ENCODE measurements at regions not wholly inside any gene's neighbourhood (a gene's known extent, or its start where the extent isn't known, plus 50 kb on each side); places are given as distances from the start of the nearest gene placed in this dataset.

DNA sequence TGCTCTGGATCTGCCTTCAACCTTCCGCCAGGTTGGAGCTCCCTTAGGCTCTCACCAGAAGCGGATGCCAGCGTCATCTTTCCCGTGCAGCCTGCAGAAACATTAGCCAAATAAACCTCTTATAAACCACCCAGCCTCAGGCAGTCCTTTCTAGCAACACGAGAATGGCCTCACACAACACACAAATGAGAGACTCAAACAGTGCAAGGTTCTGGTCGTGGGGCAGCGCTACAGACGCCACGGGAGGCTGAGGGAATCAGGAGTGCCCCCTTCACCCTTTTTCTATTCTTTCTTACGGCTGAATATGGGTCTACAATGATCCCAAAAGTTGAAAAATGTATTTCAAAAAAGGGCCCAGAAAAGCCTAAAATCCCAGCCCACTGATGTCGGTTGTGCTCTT lies 96.4 kb downstream of the FOXL3 start:
- no peak for DNase-seq (ENCODE audit: low spot score)

DNA sequence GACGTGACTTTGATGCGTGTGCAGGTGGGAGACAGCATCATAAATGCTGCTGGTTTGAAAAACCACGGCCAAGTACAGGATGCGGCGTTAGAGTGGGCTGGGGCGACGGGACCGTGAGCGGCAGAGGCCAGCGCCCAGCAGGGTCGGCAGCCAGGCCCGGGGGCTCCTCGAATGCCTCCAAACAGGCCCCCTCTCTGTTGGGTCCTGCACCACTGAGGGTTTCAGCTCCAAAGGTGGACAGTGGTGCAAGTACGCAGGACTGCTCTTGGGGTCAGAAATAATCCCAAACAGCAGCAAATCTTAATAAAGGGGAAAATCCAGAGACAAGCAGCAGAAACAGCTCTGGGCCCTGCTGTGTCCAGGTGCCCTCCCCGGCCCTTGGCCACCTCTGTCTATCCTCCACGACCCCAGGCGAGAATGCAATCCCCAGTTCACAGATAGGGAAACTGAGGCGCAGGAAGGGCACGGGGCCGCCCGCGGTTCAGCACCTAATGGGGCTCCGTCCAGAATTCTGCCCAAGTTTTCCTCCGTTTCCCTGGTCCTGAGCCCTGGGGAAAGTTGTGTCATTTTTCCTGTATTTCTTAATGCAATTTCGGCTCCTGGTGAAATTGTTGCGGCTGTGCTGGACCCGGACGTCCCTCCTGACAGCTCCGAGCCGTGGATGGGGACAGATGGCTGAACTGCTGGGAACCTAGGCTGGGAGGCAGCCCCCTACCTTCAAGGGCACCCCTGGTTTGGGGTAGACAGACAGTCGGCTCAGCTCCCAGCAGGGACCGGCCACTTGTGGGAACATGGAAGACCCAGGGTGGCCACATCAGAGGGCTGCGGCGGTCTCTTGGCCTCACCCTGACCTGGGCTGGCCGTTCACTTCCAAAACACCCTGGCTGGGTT lies 97.4 kb downstream of the FOXL3 start:
- DNase-seq (ENCODE audit: low spot score): no peak

DNA sequence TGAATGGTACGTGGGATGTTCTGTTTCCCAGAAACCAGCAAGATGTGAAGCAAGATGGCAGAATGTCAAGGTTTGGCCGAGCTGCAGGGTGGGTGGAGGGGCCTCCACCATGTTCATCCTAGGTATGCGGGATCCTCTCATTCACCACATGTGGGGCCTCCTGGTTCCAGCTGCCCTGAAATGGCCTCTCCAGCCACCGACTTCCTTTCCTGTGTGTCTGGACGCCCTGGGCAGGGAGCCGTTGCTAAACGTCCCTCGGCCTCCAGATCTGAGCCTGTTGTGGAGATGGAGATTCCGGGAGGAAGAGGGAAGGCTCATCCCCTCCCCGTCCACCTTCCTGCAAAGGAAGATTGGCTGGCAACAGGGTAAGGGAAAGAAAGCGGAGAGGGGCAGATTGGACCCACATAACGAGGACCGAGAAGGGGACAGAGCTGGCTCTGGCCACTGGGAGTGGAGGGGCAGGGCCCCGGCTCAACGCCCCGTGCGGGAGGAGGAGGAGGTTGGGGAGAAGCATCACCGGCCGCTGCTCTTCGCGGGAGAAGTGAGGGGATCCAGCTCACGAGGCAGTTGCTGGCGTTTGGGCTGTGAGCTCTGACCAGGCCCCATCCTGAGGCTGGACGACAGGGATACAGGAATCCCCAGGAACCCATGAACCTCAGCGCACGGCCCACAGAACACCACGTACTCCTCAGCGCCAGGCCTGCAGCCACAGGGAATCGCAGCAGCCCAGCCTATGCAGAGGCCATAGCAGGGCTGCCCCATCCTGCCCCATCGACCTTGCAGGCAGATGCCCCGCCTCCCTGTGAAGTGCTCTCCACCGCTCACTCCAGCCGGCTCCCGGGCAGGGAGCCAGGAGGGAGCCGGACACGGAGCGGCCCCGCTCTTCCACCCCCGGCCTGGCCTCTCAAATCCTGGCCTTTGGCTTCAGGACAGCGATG lies 98.3 kb downstream of the FOXL3 start:
- DNase-seq (ENCODE audit: low spot score): no peak

DNA sequence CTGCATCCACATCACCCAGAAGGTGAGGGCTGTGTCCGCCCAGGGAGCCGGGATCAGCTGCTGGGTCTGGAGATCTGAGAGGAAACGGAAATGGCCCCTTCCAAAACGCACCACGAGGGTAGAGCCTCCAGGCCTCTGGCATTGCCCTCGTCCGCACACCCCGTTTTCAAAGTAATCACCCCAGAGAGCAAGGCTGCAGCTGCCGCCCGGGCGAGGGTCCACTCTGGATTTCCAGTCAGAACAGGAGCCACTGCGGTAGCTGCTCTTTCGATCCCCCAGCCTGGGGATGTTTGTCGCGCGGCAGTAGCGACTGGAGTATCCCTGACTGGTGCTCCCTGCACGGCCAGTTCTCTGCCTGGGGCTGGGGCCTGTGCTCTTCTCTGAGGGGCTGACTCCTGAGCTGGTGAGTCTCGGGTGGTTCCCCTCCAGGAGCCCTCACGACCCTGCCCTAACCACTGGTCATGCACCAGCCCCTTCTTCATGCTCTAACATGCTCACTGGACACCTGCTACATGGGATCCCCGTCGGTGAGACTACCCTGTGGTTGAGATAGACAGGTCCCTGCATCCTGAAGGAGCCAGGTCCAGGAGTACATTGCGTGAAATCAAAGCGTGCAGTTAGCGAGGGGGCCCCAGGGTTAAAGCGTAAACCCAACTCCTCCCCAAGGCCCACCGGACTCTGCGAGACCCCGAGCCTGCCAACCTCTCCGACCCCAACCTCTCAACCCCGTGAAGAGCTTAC lies 99.2 kb downstream of the FOXL3 start:
- no peak for DNase-seq (ENCODE audit: low spot score)

DNA sequence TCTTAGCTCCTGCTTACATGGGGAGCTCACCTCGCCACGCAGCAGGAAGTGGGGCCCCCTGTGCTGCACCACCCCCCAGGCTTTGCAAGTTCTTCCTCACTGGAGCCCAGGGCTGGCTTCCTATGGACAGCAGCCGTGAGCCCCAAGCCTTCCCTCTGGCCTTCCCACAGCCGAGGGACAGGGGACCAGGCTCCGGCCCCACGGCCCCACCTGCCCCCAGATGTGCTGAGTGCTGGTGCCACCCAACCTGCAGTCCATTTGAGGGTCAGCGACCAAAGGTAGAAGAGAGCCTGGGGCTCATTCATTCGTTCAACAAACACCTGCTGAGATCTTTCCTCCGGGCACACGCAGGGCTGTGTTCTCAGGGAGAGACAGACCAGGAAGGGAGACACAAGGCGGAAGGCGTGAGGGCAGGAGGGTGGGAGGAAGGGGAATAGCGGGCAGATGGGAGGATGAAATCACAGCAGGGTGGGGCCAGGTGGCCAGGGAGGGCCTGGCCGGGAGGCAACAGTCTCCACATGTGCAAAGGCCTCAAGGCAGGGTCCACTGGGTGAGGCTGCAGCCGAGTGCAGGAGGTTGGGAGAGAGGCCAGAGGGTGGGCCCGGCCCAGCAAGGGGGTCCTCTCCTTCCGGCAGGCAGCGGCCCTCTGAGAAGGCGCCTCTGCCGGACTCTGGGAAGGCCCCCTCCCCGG lies 100.1 kb downstream of the FOXL3 start:
- no peak for DNase-seq (ENCODE audit: low spot score)

DNA sequence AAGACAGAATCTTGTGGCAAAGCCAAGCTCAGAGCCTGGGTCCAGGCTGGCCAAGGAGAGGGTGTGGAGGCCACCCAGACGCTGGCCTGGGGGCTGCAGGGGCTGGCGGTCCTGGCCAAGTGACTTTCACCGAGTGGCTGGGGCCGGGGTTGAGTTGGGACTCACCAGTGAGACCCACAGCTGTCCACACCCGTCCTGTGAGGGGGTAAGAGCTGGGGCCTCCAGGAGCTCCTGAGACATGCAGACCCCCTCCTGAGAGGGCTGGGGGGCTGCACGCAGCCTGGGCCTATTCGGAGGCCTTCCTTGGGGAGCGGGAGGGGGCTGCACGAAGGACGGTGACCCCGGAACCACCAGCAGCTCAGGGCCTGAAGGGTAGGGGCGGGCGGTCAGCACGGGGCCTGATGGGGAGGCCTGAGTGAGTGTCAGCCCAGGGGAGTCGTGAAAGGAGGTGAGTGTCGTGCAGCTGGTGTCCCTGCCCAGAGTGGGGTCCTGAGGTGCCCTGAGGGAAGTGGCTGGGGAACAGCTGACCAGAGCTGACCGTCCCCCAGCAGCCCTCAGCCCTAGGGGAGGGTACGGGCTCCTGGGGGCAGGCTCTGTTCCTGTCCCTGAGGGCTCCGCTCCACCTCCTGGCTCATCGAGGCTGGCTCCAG lies 100.9 kb downstream of the FOXL3 start:
- no peak for DNase-seq (ENCODE audit: low spot score)

DNA sequence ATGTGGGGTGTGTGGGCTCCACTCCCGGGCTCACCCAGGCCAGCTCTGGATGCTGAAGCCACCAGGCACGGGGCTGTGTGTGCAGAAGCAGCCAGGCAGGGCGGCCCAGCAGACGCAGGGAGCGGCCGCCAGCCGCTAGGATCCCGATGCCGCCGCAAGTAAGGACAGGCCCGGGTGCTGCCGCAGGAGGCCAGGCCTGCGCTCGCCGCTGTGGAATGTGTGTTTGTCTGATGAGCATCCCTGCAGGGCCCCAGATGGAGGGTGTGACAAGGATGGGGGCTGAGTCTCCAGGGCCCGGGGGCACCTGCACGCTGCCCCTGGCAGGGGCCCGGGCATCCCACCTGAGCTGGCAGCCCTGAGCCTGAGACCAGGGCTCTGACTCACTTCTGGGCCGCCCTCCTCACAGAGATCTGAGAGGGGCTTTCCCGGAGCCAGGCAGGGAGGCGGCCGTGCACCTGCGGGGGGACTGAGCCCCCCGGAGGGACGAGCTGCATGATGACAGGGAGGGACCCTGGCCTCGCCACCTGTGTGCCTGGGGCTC lies 101.5 kb downstream of the FOXL3 start:
- no peak for DNase-seq (ENCODE audit: low spot score)

DNA sequence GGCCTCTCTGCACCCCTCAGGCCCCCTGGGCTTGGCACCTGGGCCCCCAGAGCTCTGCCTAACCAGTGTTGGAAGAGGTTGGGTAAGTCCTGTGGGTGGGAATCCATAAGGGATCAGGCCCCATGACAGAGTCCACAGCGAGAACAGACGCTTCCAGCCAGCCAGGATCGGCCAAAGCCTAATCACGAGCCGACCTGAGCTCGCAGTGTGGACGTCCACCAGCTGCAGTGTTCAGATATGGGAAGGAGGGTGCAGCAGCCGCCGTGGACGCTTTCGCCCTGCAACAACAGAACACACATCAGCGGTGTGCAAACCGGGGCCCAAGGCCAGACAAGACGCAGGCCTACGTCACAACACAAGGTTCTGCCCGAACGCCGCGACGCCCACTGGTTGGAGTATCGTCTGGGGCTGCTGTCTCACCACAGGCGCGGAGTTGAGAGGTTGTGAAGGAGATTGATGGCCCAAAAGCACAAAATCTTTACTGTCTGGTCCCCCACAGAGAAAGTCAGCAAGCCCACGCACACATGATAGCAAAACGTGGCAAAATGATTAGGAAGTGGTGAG lies 102.1 kb downstream of the FOXL3 start:
- no peak for DNase-seq (ENCODE audit: low spot score)

DNA sequence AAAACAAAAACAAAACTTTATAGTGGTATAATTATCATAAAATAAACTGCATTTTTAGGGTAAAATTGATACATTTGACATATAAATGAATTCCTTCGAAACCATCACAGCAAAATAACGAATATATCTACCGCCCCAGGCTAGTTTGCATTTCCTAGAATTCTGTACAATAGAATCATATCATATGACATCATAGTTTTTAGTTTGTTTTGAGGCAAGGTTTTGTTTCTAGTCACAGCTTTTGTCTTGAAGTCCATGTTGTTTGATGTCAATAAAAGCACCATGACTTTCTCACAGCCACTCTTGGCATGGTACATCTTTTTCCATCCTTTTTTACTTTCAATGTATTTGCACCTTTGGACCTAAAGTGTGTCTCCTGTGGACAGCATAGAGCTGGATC lies 102.9 kb downstream of the FOXL3 start:
- DNase-seq (ENCODE audit: low spot score): no peak

DNA sequence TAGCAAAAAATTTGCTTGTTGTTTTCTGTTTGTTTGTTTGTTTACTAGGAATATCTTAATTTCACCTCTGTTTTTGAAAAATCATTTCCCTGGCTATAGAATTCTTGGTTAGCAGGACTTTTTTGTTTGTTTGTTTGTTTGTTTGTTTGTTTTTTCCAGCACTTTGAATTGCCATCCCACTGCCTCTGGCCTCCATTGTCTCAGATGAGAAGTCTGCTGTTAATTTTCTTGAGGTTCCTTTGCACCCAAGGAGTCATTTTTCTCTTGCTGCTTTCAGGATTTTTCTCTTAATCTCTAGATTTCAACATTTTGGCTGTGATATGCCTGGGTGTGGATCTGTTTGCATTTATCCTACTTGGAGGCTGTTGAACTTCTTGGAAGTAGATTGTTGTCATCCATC lies 105.7 kb downstream of the FOXL3 start:
- no peak for DNase-seq (ENCODE audit: low spot score)

DNA sequence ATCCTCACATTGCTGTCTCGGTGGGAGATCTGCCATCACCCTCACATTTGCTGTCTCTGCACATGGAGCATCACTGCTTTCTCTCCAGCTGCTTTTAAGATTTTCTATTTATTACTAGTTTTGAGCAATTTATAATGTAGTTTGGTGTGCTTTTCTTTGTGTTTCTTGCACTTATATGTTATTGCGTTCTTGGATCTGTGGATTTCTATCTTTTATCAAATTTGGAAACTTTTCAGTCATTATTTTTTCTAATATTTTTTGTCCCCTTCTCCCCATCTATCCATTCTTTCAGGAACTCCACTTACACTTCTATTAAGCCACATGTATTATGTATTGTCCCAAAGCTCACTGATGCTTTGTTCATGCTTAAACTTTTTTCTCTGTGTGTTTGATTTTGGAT lies 108.9 kb downstream of the FOXL3 start:
- DNase-seq (ENCODE audit: low spot score): no peak

DNA sequence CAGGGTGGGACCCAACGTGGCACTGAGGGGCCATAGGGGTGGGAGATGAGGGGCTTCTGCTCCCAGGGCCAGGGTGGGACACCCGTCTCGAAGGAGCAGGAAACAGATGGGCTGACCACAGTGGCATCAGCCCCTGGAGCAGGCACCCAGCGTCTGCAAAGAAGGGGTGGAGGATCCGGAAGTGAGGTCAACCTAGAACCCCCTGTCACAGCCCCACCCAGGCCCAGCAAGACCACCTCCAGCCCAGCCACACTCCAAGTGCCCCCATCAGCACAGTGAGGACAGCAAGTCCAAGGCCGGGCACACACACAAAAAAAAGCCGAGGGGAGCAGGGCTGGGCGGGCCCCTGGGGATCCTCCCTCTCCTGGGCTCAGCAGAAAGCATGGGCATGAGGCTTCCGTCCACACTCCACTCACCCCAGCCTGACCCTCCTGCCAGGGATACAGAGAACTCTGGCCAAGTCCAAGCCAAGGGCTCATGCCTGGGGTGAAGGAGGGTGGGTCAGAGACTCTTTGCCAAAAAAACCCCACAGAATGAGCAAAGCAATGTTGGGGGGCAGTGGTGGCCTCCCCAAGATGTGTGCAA lies 111.0 kb downstream of the FOXL3 start:
- no peak for DNase-seq (ENCODE audit: low spot score)

DNA sequence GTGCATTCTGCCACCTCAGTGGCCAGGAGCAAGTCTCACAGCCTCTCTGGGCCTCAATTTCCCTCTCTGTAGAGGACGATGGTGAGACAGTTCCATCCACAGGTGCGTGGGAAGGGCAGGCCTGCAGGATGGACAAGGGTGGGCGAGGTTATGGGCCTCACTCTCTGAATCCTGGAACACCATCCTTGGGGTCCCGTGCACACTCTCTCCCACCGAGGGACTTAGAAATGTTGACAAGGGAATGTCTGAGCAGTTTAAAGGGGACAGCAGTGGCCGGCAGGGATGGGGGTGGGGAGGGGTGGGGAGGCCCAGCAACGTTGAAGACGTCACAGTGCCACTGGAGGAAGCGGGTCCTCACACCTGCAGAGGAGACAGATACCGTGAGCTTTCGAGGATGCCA lies 111.5 kb downstream of the FOXL3 start:
- no peak for DNase-seq (ENCODE audit: low spot score)

DNA sequence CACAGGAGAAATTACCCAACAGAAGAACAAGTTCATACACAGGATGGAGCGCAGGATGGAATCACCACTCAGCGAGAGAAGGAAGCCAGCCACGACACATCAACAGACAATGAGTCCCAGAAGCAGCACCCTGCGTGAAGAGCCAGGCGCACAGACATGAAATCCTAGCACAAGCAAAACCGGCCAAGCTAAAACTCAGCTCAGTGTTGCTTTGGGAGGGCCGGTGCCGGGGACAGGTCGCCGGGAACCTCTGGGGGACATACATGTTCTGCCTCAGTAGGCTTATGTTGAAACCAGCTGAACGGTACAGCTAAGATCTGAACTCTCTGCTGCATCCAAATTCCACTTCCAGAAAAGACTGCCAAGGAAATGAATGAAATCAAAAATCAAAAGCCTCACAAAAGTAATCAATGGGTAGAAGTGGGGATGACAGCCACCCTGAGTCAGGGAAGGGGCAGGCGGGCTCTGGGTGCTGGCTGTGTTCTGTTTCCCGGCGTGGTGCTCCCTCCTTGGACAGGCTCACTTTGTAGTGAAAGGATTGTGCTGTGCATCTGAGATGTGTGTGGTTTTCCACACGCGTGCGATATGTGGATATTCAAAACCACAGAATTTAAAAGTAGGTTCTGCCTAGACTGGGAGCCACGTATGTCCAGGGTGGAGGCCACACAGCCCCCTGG lies 114.7 kb downstream of the PDGFA start:
- DNase-seq (ENCODE audit: low spot score): no peak

DNA sequence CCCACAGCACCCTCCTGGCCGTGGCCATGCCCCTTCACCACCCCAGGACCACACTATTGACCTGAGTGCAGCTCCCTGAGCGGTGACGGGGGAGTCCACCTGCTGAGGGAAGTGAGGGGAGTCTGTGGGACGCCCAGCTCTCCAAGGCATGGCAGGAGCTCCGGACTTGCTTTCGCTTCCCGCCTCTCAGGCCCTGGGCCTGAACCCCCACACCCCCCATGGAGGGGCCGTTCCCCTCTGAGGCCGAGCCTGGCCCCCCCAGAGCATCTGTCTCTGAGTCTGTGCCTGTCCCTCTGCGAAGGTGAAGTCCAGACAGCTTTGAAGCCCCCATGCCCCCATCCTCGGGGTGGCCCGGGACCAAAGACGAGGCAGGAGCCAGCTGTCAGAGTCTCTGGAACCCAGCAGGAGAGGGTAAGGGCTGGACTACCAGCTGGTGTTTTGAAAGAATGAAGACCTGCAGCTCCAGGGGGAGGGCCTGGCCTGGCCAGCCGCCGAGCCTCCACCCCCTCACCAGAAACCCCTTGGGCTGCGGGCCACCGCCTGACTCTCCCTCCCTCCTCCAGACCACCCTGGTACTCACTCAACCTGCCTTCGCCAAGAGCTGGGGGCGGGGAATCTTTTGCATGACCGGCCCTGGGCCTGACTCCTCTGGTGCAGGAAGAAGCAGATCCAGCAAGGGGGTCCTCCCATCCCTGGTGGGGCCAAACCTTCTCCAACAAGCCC lies 114.0 kb downstream of the PDGFA start:
- no peak for DNase-seq (ENCODE audit: low spot score)

DNA sequence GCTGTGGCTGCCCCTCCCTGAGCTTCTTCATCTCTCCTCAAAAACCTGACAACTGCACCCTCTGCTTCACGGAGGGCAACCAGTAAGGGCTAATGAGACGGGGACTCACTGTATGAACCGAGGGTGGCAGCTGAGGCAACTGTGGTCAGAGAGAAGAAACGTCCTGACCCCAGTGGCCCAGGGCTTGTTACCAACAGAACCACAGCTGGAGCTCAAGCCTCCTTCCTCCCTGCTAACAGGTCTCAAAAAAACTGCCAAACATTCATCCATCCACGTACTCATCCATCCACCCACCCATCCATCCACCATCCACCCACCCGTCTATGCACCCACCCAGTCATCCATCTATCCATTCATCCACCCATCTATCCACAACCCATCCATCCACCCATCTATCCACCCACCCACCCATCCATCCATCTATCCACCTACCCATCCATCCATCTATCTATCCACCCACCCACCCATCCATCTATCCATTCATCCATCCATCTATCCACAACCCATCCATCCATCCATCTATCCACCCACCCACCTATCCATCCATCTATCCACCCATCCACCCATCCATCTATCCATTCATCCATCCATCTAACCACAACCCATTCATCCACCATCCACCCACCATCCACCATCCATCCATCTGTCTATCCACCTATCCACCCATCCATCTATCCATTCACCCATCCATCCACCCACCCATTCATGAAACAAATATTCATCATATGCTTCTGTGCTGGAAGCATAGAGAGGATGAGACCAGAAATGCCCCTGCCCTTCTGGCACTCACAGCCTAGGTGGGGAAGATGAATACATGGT lies 111.7 kb downstream of the PDGFA start:
- no peak for DNase-seq (ENCODE audit: low spot score)

DNA sequence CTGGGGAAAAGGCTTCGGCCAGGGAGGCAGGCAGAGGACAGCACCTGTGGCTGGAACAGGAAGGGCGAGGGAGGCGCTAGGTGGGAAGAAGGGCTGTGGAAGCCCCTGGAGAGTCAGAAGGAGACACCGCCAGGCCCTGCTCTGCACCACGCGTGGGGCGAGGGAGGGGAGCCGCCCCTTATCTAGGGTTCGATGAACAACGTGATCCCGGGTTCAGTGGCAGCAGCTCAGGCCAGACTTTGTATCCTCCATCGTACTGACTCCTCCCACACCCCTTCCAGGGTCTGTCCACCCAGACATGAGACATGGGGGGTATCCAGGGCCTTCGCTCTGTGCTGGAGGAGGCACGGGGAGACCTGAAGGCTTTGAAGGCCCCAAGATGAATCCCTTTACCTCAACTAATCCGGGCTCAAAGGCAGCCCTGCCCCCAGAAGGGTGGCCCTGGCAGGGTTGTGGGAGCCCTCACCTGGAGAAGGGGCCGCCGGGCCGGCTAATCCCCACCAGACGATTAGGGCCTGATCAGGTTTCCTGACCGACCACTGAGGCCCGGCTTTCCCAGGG lies 110.8 kb downstream of the PDGFA start:
- no peak for DNase-seq (ENCODE audit: low spot score)

Data from CD4-positive, alpha-beta T cell treated with Interleukin-15 for 4 hours (primary cell).